ENCODE measurements at regions not wholly inside any gene's neighbourhood (a gene's known extent, or its start where the extent isn't known, plus 50 kb on each side); places are given as distances from the start of the nearest gene placed in this dataset.

GRCh38 chr21:35585878-35586277, 474.4 kb downstream of the SETD4 start:
- no peak for DNase-seq (ENCODE audit: insufficient read length, low spot score)
- no peak for FAIRE-seq

GRCh38 chr21:35585155-35585554, 475.2 kb downstream of the SETD4 start:
- no peak for FAIRE-seq
- no peak for DNase-seq (ENCODE audit: insufficient read length, low spot score)

GRCh38 chr21:35583566-35584216, 476.6 kb downstream of the SETD4 start:
- FAIRE-seq (no peak), DNase-seq (ENCODE audit: insufficient read length, low spot score) (no peak)

GRCh38 chr21:35582731-35583130, 477.6 kb downstream of the SETD4 start:
- no peak for FAIRE-seq
- DNase-seq (ENCODE audit: insufficient read length, low spot score): no peak

GRCh38 chr21:35581640-35582039, 478.7 kb downstream of the SETD4 start:
- FAIRE-seq: no peak
- no peak for DNase-seq (ENCODE audit: insufficient read length, low spot score)

GRCh38 chr21:35579520-35580293, 480.6 kb downstream of the SETD4 start:
- FAIRE-seq (no peak), DNase-seq (ENCODE audit: insufficient read length, low spot score) (no peak)

GRCh38 chr21:35578831-35579471, 481.4 kb downstream of the SETD4 start:
- DNase-seq (ENCODE audit: insufficient read length, low spot score) (no peak), FAIRE-seq (no peak)

GRCh38 chr21:35578347-35578782, 482.0 kb downstream of the SETD4 start:
- DNase-seq (ENCODE audit: insufficient read length, low spot score) (no peak), FAIRE-seq (no peak)

GRCh38 chr21:35575280-35575915, 484.9 kb downstream of the SETD4 start:
- DNase-seq (ENCODE audit: insufficient read length, low spot score) (no peak), FAIRE-seq (no peak)

GRCh38 chr21:35573472-35574374, 486.6 kb downstream of the SETD4 start:
- FAIRE-seq (no peak), DNase-seq (ENCODE audit: insufficient read length, low spot score) (no peak)

GRCh38 chr21:35571910-35572309, 488.4 kb downstream of the SETD4 start:
- FAIRE-seq (no peak), DNase-seq (ENCODE audit: insufficient read length, low spot score) (no peak)

GRCh38 chr21:35568643-35569042, 491.7 kb downstream of the SETD4 start:
- FAIRE-seq (no peak), DNase-seq (ENCODE audit: insufficient read length, low spot score) (no peak)

- FAIRE-seq (no peak), DNase-seq (ENCODE audit: insufficient read length, low spot score) (no peak)
These were observed 493.5 kb downstream of the SETD4 start for GRCh38 chr21:35566874-35567273.

- DNase-seq (ENCODE audit: insufficient read length, low spot score) (no peak), FAIRE-seq (no peak)
These were observed 495.1 kb downstream of the SETD4 start for GRCh38 chr21:35565204-35565611.

- FAIRE-seq (no peak), DNase-seq (ENCODE audit: insufficient read length, low spot score) (no peak)
These were observed 496.4 kb downstream of the SETD4 start for GRCh38 chr21:35563885-35564451.

GRCh38 chr21:35562876-35563275, 497.4 kb downstream of the SETD4 start:
- FAIRE-seq: no peak
- no peak for DNase-seq (ENCODE audit: insufficient read length, low spot score)

- DNase-seq (ENCODE audit: insufficient read length, low spot score): no peak
These were observed 499.2 kb downstream of the SETD4 start for GRCh38 chr21:35561116-35561515.

GRCh38 chr21:35559829-35560225, 500.5 kb downstream of the SETD4 start:
- FAIRE-seq (no peak), DNase-seq (ENCODE audit: insufficient read length, low spot score) (no peak)

More at GRCh38 chr21:35561116-35561515, 499.2 kb downstream of the SETD4 start:
- no peak for FAIRE-seq

- no peak for FAIRE-seq
- no peak for DNase-seq (ENCODE audit: insufficient read length, low spot score)
These were observed 501.0 kb downstream of the SETD4 start for GRCh38 chr21:35559128-35559828.

Data from GM19239 (cell line).